ENCODE measurements at regions not wholly inside any gene's neighbourhood (a gene's known extent, or its start where the extent isn't known, plus 50 kb on each side); places are given as distances from the start of the nearest gene placed in this dataset.

DNA sequence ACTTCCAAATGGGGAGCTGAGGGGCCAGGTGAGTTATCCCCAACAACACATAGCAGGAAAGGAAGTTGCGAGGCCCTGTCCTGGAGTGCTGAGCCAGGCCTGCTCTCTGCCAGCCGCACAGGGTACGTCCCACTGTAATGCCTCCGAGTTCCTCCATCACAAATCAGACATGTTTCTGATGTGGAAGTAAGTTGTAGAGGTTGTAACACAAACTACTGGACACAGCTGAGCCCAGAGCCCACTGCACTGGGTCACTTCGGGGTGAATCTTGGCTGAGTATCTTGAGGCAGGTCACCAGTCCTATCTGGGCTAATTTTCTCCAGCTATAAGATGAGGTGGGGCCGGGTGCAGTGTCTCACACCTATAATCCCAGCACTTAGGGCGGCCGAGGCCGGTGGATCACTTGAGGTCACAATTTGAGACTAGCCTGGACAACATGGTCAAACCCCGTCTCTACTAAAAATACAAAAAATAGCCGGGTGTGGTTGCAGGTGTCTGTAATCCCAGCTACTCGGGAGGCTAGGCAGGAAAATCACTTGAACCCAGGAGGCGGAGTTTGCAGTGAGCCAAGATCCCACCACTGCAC is 100.8 kb upstream of the CDH5 start:
- DNase-seq (ENCODE audit: low read depth), result no peak

DNA sequence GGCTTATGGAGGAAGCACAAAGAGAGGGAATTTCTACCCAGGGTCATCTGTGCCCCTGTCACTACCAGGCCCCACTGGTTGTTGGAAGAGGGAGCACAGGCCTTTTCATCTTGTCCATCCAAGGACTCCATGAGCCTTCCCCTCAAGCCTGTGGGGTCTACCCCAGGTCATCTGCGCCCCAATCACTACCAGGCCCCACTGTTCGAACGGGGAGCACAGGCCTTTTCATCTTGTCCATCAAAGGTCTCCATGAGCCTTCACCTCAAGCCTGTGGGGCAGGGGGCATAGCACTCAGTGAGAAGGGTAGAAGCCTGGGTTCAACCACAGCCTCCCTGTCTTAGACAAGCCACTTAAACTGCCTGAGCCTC is 101.5 kb upstream of the CDH5 start:
- DNase-seq (ENCODE audit: low read depth), result no peak

DNA sequence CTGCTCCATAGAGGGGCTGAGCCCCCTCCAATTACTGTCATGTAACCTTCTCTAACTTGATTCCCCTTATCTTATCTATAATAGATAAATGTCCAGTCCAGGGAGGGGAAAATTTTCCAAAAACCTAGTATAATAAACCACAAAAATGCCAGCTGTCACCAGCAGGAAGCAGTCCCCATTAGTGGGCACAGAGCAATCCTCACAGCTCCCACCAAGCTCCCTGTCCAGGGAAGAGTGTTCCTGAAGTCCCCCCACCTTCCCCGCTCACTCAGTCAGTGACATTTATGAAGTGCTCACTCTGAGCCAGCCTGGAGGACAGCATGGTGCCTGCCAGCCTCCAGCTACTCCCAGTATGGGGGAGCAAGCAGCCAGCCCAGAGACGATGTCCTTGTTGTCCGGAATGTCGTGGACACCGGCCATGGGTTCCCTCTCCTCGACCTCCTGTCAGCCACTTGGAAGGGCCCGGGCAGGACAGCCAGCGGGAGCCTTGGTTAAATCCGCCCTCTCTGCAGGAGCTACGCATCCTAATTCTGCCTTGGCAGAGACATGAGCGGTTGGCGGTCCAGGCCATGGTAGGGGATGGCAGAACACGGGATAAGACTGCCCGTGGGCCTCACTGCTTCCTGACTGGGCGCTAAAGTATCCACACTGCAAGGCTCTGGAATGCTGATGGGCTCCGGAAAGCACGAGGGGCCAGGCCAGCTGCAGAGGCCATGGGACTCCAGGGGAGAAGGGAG is 102.0 kb upstream of the CDH5 start:
- DNase-seq (ENCODE audit: low read depth), result no peak

DNA sequence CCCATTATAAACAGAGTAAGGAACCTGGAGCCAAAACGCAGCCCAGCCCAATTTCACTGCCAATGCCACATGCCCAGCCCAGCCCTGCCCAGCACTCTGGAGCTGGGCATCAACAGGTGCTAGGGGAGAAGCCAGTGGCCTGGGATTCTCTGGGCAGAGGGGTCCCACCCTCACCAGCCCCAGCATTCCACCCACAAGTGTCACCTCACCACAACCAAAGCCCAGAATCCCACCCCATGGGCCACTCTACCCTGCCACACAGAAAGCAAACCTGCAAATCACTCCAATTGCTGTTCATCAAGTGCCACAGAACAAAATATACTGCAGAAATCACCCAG is 102.5 kb upstream of the CDH5 start:
- DNase-seq (ENCODE audit: low read depth), result no peak

DNA sequence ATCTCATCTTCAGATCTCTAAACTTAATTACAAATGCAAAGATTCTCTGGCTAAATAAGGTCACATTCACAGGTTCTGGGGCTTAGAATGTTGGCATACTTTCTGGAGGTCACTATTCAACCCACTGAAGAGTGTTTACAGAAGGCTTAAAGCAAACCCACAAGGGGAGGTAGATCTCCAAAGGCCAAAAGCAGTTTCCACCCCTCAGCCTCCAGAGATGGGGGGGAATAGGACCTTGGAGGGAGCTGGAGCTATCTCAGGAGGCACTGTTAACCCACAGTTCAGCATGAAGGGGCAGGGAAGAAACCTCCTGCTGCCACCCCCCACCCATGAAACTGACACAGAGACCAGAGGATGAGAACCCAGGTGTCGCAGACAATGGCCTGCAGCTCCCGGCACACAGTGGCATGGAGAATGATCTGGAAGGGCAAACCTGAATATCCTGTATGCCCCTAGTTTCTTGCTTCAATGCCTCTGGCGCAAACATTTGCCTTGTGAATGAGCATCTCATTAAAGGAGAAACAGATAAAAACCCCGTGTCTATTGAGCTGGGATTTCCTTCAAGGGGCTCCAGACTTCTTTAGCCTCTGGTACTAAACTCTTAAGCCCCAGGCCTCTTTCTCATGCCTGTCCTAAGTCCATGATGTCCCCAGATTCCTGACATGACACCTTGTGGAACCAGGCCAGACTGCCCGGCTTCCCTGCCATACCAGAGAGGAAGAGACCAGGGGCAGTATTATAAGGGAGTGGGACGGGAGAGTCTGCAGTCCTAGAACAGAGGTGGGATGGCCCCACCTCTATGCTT is 103.1 kb upstream of the CDH5 start:
- no peak for DNase-seq (ENCODE audit: low read depth)

DNA sequence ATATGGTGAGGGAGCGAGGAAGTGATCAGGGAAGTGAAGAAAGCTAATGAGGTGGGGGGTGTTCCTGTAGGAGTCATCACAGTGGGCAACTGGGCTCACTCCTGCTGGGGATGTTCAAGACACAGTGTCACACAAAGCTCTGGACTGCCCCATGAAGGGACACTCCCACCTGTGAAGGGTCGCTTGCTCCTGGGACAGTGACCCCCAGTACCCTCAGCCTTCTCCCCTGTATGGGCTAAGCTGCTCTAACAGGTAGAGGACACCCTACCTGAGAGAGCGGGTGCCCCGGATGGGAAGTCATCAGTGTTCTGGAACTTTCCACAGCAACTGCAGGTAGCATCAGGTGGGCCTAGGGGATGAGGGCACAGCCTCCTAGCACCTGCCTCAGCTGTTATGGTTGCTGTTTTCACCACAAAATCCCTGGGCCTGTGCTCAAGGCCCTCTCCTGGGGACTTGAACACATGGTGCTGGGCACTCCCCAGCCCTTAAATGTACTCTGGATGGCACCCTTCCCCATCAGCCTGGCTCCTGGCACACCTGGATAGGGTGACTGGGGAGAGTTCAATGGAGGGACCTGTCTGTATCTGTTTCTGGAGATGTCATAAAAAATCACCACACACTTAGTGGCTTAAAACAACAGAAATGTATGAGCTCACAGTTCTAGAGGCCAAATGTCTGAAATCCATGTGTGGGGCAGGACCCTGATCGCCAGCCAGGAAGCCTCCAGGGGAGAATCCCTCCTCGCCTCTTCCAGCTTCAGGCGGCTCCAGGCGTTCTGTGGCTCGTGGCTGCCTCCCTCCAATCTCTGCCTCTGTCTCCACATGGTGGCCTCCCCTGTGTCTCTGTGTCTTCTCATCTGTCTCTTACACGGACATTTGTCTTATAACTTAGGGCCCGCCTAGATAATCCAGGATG is 104.0 kb upstream of the CDH5 start:
- DNase-seq (ENCODE audit: low read depth), result no peak

DNA sequence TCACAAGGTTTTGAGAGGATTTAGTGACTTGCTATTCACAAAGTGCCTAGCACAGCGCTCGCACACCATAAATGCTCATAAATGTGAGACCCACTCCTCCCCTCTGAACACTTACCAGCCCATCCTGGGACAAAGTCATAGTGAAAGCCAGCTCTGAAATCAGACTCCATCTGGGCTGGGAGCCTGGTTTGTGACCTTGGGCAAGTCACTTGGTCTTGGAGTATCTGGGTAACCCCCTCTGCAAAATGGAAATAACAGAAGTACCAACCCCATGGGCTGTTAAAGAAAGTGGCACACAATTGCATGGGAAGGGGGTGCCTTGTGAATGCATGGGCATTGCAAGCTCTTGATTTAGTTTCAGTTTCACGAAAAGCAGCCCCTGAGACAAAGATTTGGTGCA is 104.7 kb upstream of the CDH5 start:
- DNase-seq (ENCODE audit: low read depth), result no peak

DNA sequence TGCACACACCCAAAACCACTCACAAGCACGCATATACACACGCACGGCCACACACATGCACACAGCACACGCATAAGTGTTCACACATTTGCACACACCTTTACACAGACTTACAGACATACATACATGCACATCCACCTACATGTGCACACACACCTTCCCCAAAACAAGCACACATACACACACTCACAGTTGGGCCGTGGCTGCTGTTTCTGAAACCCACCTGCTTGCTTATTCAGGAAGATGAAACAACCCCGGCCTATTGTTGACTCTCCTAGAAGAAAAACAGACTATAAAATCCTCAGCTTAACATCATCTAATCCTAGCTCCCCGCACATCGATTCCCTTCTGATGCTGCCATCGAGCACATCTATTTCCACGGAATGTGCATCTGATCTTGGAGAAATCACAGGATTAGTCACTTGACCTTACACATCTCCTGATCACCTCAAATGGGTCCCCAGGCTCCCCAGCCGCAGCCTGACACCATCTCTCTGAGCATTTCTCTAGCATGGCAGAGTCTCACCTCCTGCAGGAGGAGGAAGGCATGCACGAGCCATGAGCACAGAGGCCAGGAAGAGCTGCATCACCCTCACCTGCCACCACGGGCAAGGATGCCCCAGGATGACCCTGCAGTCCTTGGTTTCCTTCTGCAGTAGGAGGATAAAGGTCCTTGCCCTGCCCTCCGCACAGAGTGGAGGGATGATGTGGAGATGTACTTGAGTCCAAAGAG is 105.8 kb upstream of the CDH5 start:
- DNase-seq (ENCODE audit: low read depth), result no peak

DNA sequence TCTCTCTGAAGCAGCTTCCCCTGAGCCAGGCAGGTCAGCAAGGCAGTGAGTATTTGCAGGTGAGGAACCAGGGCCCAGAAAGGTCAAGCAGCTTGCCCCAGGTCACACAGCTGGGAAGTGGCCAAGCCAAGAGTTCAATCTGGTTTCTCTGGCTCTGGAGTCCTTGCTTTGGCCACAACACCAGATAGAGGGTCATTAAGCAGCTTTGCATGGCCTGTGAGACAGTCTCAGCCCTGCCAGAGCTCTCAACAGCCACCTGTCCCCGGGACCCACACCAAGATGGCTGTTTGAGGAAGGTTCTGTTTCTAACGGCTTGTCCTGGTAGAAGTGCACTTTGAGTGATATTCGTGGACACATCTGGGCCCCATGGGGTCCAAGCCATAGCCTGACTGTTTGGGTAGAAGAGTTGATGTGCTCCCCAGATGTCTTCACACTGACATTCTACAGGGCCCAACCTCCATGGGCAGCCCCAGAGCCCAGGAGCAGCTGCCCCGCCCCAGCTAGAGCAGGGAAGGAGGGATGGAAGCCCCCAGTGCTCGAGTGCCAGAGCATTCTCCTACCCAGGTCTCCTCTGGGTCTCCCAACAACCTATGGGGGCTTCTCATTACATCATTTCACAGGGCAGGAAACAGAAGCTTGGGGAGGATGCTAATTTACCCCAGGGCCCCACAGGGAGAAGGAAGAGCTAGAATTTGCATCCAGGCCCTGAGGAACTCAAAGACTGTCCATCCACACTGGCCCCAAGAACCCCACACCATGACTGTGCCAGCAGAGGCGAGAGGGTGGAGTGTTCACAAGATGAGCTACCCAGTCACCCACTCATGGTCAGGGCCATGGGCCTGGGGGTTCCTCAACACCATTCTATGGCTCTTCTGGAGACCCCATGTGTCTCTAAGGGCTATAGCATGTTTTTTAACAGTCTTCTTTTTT is 107.3 kb upstream of the CDH5 start:
- no peak for DNase-seq (ENCODE audit: low read depth)

DNA sequence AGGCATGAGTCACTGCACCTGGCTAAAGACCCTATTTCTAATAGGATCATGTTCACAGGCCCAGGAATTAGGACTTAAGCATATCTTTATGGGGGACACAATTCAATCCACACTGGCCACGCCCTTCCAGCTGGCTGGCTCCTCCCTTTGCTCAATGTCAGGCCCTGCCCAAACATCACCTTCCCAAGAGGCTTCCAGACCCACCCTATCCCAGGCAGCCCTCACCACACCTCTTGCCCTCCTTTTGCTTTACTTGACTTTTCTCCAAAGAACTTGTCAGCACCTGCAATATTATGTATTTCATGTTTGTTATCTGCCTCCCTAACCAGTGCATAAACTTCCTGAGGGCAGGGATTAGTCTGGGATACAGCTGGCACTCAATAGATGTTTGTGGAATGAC is 109.6 kb upstream of the CDH5 start:
- no peak for DNase-seq (ENCODE audit: low read depth)

DNA sequence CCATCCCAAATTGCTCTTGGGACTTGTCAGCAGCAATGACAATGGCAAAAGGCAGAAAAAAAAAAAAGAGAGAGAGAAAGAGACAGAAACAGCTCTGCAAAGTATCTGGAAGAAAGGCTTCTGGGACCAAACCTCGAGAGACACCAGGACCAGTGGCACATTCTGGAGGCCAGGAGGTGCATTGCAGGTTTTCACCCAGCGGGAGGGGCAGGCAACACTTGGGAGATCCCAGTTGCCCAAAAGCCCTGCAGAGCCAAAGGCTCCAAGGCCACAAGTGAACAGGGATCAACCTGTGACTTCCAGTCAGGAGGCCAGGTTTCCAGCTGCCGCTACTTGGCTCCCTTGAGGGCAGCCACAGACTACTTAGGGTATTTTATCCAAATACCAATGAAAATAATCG is 110.8 kb upstream of the CDH5 start:
- no peak for DNase-seq (ENCODE audit: low read depth)

DNA sequence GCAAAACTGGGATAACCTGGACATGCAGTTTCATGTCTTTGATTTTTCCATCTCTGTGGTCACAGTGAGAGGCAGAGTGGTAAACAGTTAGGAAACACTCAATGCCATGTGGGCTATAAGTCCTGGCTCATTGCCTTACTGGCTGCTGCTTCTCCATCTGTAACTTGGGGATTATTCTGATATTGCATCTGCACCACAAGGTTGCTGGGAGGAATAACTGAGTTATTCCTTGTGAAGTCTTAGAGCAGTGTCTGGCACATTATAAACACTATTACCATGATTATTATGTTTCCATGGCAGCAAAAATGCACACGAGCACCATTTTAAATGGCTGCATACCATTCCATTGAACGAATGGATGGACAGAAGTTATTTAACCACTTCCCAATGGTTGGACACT is 111.7 kb upstream of the CDH5 start:
- DNase-seq (ENCODE audit: low read depth), result no peak

DNA sequence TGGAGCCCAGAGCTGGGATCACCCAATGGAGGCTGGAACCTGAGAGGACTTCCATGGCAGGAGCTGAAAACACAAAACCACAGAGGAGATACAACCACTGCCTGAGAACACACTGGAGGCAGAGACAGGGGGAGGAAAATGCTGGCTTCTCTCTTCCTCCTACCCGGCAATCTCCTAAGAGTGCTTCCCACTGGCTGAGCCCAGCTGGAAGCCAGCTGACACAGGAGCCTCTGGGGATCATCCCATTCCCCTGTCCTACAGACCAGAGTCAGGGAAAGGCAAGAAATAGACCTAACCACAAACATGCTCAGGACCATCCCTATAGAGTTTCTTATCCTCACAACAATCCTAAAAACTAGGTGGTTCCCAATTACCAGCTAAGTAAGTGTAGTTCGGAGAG is 112.4 kb upstream of the CDH5 start:
- DNase-seq (ENCODE audit: low read depth), result no peak

DNA sequence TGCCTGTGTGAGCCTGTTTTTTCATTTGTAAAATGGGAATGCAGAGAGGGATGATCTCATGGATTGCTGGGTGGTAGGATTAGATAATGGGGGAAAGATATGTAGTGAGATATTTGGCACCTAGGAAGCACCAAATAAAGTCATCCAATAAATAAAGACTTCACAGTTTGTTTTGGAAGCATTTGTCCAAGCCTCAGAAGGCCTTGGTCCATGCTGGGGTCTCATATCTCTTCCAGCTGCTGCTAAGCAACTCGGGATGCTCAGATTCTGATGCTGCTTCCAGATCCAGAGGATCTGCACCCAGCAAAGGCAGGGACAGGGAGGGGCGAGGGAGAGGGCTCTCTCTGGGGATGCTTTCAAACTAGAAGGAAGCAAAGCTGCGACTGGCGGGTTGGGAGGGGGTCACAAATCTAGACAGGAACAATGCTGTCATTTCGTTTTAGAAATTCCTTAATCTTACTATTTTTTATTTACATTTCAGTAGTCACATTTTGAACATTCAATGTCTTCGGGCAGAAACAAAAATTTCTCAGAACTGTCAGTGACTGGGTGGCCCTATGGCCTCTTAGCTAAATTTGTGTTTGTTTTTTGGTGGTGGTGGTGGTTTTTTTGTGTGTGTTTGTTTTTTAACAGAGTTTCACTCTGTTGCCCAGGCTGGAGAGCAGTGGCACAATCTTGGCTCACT is 114.9 kb upstream of the CDH5 start:
- DNase-seq (ENCODE audit: low read depth), result no peak

DNA sequence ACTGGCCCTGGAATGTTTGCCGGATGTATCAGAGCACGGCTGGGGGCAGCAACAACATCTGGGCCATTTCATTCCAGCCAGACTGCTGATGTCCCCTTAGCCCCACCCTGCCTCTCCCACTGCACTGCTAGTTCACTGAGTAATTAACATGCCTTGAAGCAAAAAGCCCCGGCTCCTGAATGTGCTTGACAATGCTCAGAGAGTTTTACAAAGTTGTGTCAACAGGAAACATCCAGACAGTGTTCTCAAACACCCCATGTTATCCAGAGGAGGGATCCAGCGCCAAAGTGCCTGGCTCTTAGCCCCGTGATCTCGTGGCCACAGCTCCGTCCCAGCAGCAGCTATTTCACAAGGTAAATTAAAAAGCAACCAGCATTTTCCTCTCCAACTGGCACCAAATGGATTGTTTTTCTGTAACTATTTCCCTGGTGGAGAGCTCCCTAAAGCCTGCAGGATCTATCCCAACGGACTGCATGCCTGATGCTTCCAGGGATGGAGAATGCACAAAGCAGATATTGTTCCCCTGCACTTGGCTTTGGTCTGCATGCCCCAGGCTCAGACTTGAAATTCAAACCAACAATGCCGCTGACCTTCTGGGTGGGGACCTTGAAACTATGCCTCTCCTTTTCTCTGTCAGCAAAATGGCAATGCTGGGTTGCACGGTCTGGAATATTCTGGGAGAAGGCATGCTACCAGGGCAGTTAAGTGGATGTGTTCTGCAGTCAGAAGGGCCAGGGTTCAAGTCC is 115.6 kb upstream of the CDH5 start:
- DNase-seq (ENCODE audit: low read depth), result no peak

DNA sequence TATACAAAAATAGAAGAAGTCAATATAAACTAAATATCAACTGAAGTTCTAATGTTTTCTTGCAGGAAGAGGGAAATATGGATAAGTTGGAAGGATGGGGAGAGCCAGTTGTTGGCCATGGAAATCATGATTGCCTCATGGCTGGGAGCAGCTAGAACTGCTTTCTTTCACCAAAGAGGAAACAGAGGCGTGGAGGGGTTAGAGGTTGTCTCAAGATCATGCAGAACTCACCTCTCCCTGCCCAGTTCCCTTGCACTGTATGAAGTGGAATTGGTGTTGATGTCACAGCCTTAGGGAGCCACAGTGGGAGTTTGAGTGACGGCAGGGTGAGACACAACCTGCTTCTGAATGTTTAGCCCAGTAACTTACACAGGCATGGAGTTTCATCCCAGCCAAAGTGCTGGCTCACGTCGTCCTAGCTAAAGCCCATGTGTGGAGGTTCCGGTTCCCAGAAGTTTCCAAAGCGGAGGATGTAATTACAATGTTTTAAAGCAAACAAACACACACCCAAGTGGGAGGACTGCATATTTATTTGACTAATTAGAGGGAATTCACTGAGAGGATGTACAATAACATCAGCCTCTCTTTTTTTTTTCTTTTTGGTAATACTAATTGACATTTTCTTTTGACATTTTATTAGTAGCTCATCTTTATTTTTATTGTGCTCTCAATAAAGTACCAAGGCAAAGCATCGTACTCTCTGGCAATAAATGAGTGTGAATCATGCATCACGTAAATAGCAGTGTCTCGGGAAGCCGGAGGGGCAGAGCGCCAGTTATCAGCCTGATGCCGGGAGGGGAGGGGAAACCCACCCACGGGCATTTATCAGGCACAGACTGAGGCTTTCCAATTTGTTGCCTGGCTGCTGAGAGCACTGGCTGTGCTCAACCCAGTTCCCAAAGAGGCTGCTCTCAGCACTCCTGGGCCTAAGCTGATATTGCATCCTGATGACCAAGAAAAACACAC is 118.7 kb upstream of the CDH5 start:
- DNase-seq (ENCODE audit: low read depth), result no peak

DNA sequence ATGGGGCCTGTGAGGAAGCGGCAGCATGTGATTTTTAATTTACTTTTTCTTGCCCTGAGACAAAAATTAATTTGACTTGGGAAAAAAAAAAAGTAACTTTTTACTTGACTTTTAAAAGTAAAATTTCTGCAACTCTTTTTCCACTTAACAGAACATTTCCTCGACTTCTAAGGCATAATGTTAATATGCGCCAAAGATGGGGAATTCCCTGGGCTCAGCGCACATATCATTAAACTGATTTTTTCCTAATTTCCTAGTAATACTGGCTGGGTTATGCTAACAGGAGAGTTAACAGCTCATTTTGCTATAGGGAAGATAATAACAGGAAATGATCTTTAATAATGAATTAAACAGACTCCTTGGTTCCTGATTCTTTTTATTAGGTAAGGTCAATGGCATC is 120.6 kb upstream of the CDH5 start:
- no peak for DNase-seq (ENCODE audit: low read depth)

DNA sequence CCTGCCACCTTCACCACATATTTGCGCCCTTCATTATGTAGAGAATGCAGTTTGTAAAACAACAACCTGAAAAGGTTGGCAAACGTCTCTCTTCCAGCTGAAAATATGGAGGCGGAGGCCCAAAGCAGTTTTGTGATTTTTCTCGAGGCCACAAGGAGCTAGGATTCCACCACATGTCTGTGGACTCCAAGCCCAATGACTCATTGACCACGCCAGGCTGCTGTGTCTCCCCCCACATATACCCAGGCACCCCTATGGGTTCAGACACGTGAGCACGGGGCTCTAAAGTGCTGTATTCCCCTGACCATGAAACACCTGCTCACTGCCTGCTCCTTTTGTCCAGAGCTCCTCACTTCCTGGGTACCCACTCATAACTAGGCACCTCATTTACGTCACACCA is 121.4 kb upstream of the CDH5 start:
- DNase-seq (ENCODE audit: low read depth), result no peak
